CD4-positive, alpha-beta T cell (primary cell): ENCODE measurements at regions not wholly inside any gene's neighbourhood (a gene's known extent, or its start where the extent isn't known, plus 50 kb on each side); places are given as distances from the start of the nearest gene placed in this dataset.
"Not testable (repeated sequence)": the region's sequence is repeated elsewhere in the genome, so short reads cannot be mapped to it uniquely, and the experiment has no call there.

Experiments used
- ATAC-seq: fragments of 200-7000 bp; cut with Tn5 transposase; one replicate; pipeline ENCODE4 v1.10.0; 2022; ENCODE audit warnings: mild to moderate bottlenecking; ENCODE audit not compliant: poor library complexity
- CTCF ChIA-PET: fragments of 350-600 bp; sonication (Branson Sonifier 250); formaldehyde crosslinking; loops from one replicate; lab custom pipeline; 2021; ENCODE audit warnings: antibody characterized with exemption, inconsistent platforms; lab: Charles Lee
- POLR2A ChIA-PET: fragments of 350-600 bp; sonication (Branson Sonifier 250); formaldehyde crosslinking; loops from one replicate; lab custom pipeline; 2021; ENCODE audit warnings: antibody characterized with exemption, inconsistent platforms; lab: Charles Lee
- DNase-seq, 14 experiments: peaks; one replicate each; pipeline ENCODE4 v3.0.0-alpha.2; 2013 to 2020; ENCODE audit warnings: mixed read lengths in 2 of 14
- H3K27ac ChIP-seq, 2 donors: one replicate each; pipeline versions ENCODE4 v1.5.1 to v1.7.0; 2013; ENCODE audit warnings: low read length in 2 of 2, low read depth in 1 of 2, mild to moderate bottlenecking in 1 of 2
- H3K27me3 ChIP-seq, 2 experiments: 1 replicate in 1 of 2; 2 replicates in 1 of 2; pipeline versions ENCODE4 v1.6.1 to v1.7.0; 2013; ENCODE audit warnings: low read length in 2 of 2, control low read depth in 1 of 2, mild to moderate bottlenecking in 1 of 2, moderate library complexity in 1 of 2; ENCODE audit not compliant: insufficient read depth in 2 of 2, control insufficient read depth in 1 of 2
- H3K36me3 ChIP-seq: one replicate; pipeline ENCODE4 v1.6.1; 2013; ENCODE audit warnings: low read length, control low read depth; ENCODE audit not compliant: insufficient read depth
- H3K4me1 ChIP-seq: one replicate; pipeline ENCODE4 v1.6.1; 2013; ENCODE audit warnings: low read length, control low read depth; ENCODE audit not compliant: insufficient read depth
- H3K4me3 ChIP-seq: one replicate; pipeline ENCODE4 v1.5.1; 2013; ENCODE audit warnings: mild to moderate bottlenecking, low read length, moderate library complexity
- H3K9me3 ChIP-seq, 2 experiments: 1 replicate in 1 of 2; 2 replicates in 1 of 2; pipeline versions ENCODE4 v1.6.1 to v1.7.0; 2013; ENCODE audit warnings: low read length in 2 of 2, mild to moderate bottlenecking in 2 of 2, control low read depth in 1 of 2, moderate library complexity in 1 of 2; ENCODE audit not compliant: control insufficient read depth in 1 of 2, insufficient read depth in 1 of 2
- H3K27ac Mint-ChIP-seq: one replicate; pipeline ENCODE4 v1.8.0; 2020; ENCODE audit warnings: mixed read lengths
- H3K27me3 Mint-ChIP-seq: one replicate; pipeline ENCODE4 v1.8.0; 2021; ENCODE audit warnings: mixed read lengths
- H3K36me3 Mint-ChIP-seq: one replicate; pipeline ENCODE4 v1.8.0; 2021; ENCODE audit warnings: low read depth, mixed read lengths
- H3K4me1 Mint-ChIP-seq: one replicate; pipeline ENCODE4 v1.8.0; 2021; ENCODE audit warnings: low read depth, mixed read lengths
- H3K4me3 Mint-ChIP-seq: one replicate; pipeline ENCODE4 v1.8.0; 2020; ENCODE audit warnings: mild to moderate bottlenecking, mixed read lengths
- H3K9me3 Mint-ChIP-seq: one replicate; pipeline ENCODE4 v1.8.0; 2020; ENCODE audit warnings: mixed read lengths
- intact Hi-C, 2 experiments: fragments of 100-400 bp; cut with DNase I in 1 of 2; cut with micrococcal nuclease in 1 of 2; formaldehyde crosslinking; loops; one replicate each; pipeline versions ENCODE4 v1.15.1 to v1.9.0; 2023 to 2025; cut with DNase I, micrococcal nuclease
- TF ChIP-seq, protein P1 (sequence below): fragments of 200-600 bp; IDR thresholded peaks from one replicate; pipeline ENCODE4 v1.8.0; 2022; ENCODE audit warnings: antibody characterized with exemption, mild to moderate bottlenecking

DNA sequence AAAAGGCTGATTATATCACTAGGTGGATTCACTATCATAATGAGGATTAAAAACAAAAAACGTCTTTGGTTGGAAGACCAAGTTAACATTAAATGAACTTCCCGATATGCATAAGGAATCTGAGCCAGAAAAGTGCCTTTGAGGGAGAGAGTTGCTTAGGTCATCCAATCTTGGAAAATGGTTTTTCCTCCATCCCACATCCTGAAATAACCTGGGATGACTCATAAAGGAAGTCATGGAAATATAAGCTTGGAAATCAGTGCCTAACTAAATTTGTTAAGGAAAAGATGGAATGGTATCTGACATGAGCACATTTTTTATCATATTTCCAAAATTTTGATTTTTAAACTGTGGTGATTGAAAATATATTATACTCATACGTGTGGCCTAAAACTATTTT lies 66.0 kb downstream of the KBTBD8 start:
- no peaks in the 10 kb centered on the region for H3K27me3 ChIP-seq
- no peaks in the 10 kb centered on the region for H3K36me3 ChIP-seq
- intact Hi-C loops = no loop called here
- no peak for DNase-seq
- ATAC-seq = no peak
- no peaks in the 10 kb centered on the region for H3K4me1 Mint-ChIP-seq
- no peak overlapping the region for H3K4me3 Mint-ChIP-seq
- ChIA-PET POLR2A (no interaction called here), CTCF (no interaction called here)
- no peak overlapping the region for H3K27ac Mint-ChIP-seq
- H3K4me3 ChIP-seq = no peak overlapping the region
- H3K27ac ChIP-seq = no peak overlapping the region
- peaks cover 14% of the 10 kb centered on the region for H3K27me3 Mint-ChIP-seq
- H3K4me1 ChIP-seq = no peaks in the 10 kb centered on the region
- H3K9me3 ChIP-seq = peaks cover 0 to under 1% of the 10 kb centered on the region in 2 experiments
- no peaks in the 10 kb centered on the region for H3K36me3 Mint-ChIP-seq
- TF ChIP-seq, protein P1, sequence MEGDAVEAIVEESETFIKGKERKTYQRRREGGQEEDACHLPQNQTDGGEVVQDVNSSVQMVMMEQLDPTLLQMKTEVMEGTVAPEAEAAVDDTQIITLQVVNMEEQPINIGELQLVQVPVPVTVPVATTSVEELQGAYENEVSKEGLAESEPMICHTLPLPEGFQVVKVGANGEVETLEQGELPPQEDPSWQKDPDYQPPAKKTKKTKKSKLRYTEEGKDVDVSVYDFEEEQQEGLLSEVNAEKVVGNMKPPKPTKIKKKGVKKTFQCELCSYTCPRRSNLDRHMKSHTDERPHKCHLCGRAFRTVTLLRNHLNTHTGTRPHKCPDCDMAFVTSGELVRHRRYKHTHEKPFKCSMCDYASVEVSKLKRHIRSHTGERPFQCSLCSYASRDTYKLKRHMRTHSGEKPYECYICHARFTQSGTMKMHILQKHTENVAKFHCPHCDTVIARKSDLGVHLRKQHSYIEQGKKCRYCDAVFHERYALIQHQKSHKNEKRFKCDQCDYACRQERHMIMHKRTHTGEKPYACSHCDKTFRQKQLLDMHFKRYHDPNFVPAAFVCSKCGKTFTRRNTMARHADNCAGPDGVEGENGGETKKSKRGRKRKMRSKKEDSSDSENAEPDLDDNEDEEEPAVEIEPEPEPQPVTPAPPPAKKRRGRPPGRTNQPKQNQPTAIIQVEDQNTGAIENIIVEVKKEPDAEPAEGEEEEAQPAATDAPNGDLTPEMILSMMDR = no peak
- no peaks in the 10 kb centered on the region for H3K9me3 Mint-ChIP-seq

DNA sequence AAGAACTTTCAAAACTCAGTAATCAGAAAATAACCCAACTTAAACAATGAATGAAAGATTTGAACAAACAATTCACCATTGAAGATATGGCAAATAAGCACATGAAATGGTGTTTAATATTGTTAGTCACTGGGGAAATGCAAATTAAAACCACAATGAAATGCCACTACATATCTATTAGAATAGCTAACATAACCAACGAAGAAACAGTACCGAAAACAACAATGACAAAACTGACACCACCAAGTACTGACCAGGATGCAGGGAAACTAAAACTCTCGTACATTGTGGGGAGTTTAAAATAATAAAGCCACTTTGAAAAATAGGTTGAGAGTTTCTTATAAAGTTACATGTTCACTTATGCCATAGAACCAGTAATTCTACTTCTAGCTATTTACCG lies 69.1 kb downstream of the KBTBD8 start:
- ChIA-PET CTCF (no interaction called here), POLR2A (no interaction called here)
- Mint-ChIP-seq H3K4me3 (no peak overlapping the region), H3K27ac (no peak overlapping the region), H3K9me3 (no peaks in the 10 kb centered on the region), H3K4me1 (no peaks in the 10 kb centered on the region), H3K36me3 (no peaks in the 10 kb centered on the region), H3K27me3 (peaks cover 5% of the 10 kb centered on the region)
- DNase-seq (no peak), ATAC-seq (no peak)
- intact Hi-C loops = no loop called here
- no peak overlapping the region for H3K4me3 ChIP-seq
- H3K27ac ChIP-seq = no peak overlapping the region
- no peaks in the 10 kb centered on the region for H3K4me1 ChIP-seq
- no peaks in the 10 kb centered on the region for H3K36me3 ChIP-seq
- H3K27me3 ChIP-seq = no peaks in the 10 kb centered on the region
- TF ChIP-seq, protein P1 = no peak
- H3K9me3 ChIP-seq = no peaks in the 10 kb centered on the region

DNA sequence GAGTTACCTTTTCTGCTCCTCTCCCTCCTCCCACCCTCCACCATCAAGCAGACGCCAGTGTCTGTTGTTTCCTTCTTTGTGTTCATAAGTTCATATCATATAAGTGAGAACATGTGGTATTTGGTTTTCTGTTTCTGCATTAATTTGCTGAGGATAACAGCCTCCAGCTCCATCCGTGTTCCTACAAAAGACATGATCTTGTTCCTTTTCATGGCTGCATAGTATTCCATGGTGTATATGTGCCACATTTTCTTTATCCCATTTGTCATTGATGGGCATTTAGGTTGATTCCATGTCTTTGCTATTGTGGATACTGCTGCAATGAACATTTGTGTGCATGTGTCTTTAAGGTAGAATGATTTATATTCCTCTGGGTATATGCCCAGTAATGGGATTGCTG lies 74.5 kb downstream of the KBTBD8 start:
- H3K36me3 Mint-ChIP-seq, H3K36me3 ChIP-seq, POLR2A ChIA-PET, H3K9me3 ChIP-seq, DNase-seq, H3K4me1 ChIP-seq, H3K9me3 Mint-ChIP-seq, H3K4me3 ChIP-seq, H3K4me1 Mint-ChIP-seq, ATAC-seq, H3K27me3 ChIP-seq, H3K27ac Mint-ChIP-seq, intact Hi-C loops, H3K27me3 Mint-ChIP-seq, H3K27ac ChIP-seq, H3K4me3 Mint-ChIP-seq, CTCF ChIA-PET: not testable (repeated sequence)

DNA sequence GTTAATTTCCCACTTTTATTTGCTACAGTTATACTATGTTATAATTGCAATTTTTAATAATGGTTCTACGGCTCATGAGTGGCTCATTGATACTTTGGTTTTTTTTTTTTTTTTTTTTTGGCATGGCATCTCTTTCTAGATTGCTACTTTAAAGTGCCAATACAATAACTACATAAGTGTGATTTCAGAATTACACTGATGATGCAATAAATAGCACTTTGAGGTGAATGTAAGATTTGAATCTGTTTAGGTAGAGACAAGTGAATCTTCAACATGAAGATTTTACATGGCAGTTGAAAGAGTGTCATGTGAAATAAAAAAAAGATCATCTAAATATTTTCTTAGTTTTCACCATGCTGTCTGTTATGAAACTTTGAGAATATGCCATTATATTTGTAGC lies 75.7 kb downstream of the KBTBD8 start:
- POLR2A ChIA-PET = no interaction called here
- DNase-seq (no peak), ATAC-seq (no peak)
- H3K27ac ChIP-seq = no peak overlapping the region
- Mint-ChIP-seq H3K36me3 (no peaks in the 10 kb centered on the region), H3K27ac (no peak overlapping the region), H3K9me3 (peaks cover 5% of the 10 kb centered on the region), H3K4me3 (no peak overlapping the region), H3K4me1 (no peaks in the 10 kb centered on the region), H3K27me3 (no peaks in the 10 kb centered on the region)
- no peaks in the 10 kb centered on the region for H3K36me3 ChIP-seq
- H3K27me3 ChIP-seq = no peaks in the 10 kb centered on the region
- no peaks in the 10 kb centered on the region for H3K9me3 ChIP-seq
- CTCF ChIA-PET = no interaction called here
- H3K4me1 ChIP-seq = no peaks in the 10 kb centered on the region
- intact Hi-C loops = no loop called here
- H3K4me3 ChIP-seq = no peak overlapping the region
- TF ChIP-seq, protein P1 = no peak
